PC-9 (cell line): ENCODE measurements at regions not wholly inside any gene's neighbourhood (a gene's known extent, or its start where the extent isn't known, plus 50 kb on each side); places are given as distances from the start of the nearest gene placed in this dataset.

Source experiments
- CTCF ChIP-seq: fragments of 200-600 bp; sonication (generic); conservative IDR thresholded peaks from 2 replicates; pipeline ENCODE4 v1.6.1; 2017; ENCODE audit warnings: mixed run types, antibody characterized with exemption, mild to moderate bottlenecking, moderate library complexity
- EZH2 ChIP-seq: fragments of 200-600 bp; sonication (generic); IDR thresholded peaks from 2 replicates; pipeline ENCODE4 v1.8.0; 2017; ENCODE audit warnings: antibody characterized with exemption, low read depth

DNA sequence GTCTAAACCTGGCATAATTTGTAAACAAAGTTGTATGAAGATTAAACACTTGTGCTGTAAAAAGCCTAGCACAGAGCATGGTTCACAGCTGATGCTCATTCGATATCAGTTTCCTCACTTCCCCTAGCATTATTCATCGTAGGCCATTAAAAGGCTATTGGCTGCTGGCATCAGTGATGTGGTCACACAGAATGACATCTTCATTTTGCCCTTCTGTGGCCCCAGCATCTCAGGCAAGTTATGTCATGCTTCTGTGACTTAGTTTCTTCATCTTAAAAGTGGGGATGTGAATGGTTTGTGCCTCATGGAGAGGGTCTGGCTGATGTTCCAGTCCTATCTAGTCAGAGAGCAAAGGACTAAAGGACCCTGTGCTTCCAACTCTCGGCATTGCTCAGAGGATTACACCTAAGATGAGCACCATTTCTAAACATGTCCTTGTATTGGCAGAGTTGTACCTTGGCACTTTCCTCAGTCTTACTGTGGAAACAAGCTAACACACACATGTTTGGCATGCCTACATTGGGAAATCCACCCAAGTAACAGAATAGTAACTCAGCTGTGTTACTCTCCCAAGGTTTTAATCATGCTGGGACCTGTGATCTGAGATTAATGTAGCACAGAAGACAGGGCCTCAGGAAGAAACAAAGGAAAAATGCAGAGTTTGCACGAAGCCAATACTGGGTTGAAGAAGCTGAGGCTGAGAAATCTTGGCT, 83.5 kb upstream of the OR9Q1 start:
- no peak for TF ChIP-seq CTCF
- no peak for TF ChIP-seq EZH2
